Stomach (tissue), 4 donors: ENCODE measurements at regions not wholly inside any gene's neighbourhood (a gene's known extent, or its start where the extent isn't known, plus 50 kb on each side); places are given as distances from the start of the nearest gene placed in this dataset.

Source experiments
- CTCF ChIP-seq, 7 experiments: fragments of 450-650 bp in 4 of 7; fragments of 200-600 bp in 3 of 7; sonication (generic) in 3 of 7; IDR thresholded peaks; one replicate each; pipeline ENCODE4 v1.5.1; 2016 to 2019; ENCODE audit warnings: antibody characterized with exemption in 7 of 7, control low read depth in 2 of 7, mild to moderate bottlenecking in 1 of 7
- POLR2A ChIP-seq, 4 donors: fragments of 450-650 bp; IDR thresholded peaks; one replicate each; pipeline ENCODE4 v1.6.1; 2016; ENCODE audit warnings: antibody characterized with exemption in 4 of 4, control low read depth in 2 of 4, mild to moderate bottlenecking in 1 of 4, moderate library complexity in 1 of 4
- POLR2AphosphoS5 ChIP-seq, 3 donors: sonication (generic); formaldehyde crosslinking; IDR thresholded peaks; one replicate each; pipeline ENCODE4 v1.6.1; 2016; ENCODE audit warnings: antibody characterized with exemption in 3 of 3

- no peak for TF ChIP-seq CTCF (IDR thresholded peaks at IDR 0.05)
- TF ChIP-seq POLR2AphosphoS5 (IDR thresholded peaks at IDR 0.05) = no peak
- no peak for TF ChIP-seq POLR2A (IDR thresholded peaks at IDR 0.05)
Measured at GRCh38 chr2:157967856-157968255, 91.7 kb upstream of the ACVR1 start.
